Thoracic aorta (tissue), 2 donors: ENCODE measurements at regions not wholly inside any gene's neighbourhood (a gene's known extent, or its start where the extent isn't known, plus 50 kb on each side); places are given as distances from the start of the nearest gene placed in this dataset.

Source experiments
- ATAC-seq: fragments of 150-250 bp; one replicate; pipeline ENCODE4 v1.8.0; 2017; ENCODE audit warnings: low read depth; ENCODE audit not compliant: insufficient number of reproducible peaks, low FRiP score
- DNase-seq: peaks from one replicate; pipeline ENCODE4 v3.0.0-alpha.2; 2020; ENCODE audit warnings: low spot score
- H3K27ac ChIP-seq, 2 donors: fragments of 200-600 bp; sonication (generic); 1 replicate in 1 of 2; 2 replicates in 1 of 2; pipeline ENCODE4 v1.5.1; 2016; ENCODE audit warnings: mild to moderate bottlenecking in 2 of 2, moderate library complexity in 2 of 2
- H3K27me3 ChIP-seq: fragments of 200-600 bp; sonication (generic); replicated peaks from 2 replicates; pipeline ENCODE4 v1.6.0; 2016; ENCODE audit warnings: mild to moderate bottlenecking; ENCODE audit not compliant: insufficient read depth
- H3K36me3 ChIP-seq: fragments of 200-600 bp; sonication (generic); one replicate; pipeline ENCODE4 v1.5.1; 2016
- H3K4me1 ChIP-seq, 2 donors: fragments of 200-600 bp; sonication (generic); 1 replicate in 1 of 2; 2 replicates in 1 of 2; pipeline versions ENCODE4 v1.5.1 to v1.6.0; 2016; ENCODE audit warnings: low read depth in 2 of 2, mild to moderate bottlenecking in 1 of 2; ENCODE audit not compliant: control insufficient read depth in 1 of 2
- H3K4me3 ChIP-seq: fragments of 200-600 bp; sonication (generic); 2 replicates; pipeline ENCODE4 v1.5.1; 2016; ENCODE audit warnings: mild to moderate bottlenecking
- H3K9me3 ChIP-seq: fragments of 200-600 bp; sonication (generic); 2 replicates; pipeline ENCODE4 v1.5.1; 2016
- TF ChIP-seq, protein P1 (sequence below): fragments of 200-600 bp; sonication (generic); IDR thresholded peaks from one replicate; pipeline ENCODE4 v1.5.1; 2019; ENCODE audit warnings: antibody characterized with exemption

DNA sequence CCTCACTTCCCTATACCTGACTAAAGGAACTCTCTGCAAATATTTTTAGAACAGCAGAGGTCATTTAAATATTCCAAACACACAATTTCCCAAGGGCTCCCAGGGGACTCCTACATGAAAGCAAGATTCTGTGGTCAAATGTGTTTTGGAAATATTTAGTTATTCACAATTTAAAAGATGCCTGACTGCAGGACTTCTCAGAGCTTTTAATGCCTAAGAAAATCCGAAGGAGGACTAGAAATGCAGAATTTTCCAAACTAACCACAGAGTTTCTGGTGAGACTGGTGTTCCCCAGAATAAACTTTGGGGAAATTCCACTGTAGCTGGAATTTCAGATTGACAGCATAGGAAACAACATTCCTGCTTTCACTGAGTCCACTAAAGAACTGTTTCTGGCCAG, 84.8 kb upstream of the MAP1LC3B2 start:
- TF ChIP-seq, protein P1, sequence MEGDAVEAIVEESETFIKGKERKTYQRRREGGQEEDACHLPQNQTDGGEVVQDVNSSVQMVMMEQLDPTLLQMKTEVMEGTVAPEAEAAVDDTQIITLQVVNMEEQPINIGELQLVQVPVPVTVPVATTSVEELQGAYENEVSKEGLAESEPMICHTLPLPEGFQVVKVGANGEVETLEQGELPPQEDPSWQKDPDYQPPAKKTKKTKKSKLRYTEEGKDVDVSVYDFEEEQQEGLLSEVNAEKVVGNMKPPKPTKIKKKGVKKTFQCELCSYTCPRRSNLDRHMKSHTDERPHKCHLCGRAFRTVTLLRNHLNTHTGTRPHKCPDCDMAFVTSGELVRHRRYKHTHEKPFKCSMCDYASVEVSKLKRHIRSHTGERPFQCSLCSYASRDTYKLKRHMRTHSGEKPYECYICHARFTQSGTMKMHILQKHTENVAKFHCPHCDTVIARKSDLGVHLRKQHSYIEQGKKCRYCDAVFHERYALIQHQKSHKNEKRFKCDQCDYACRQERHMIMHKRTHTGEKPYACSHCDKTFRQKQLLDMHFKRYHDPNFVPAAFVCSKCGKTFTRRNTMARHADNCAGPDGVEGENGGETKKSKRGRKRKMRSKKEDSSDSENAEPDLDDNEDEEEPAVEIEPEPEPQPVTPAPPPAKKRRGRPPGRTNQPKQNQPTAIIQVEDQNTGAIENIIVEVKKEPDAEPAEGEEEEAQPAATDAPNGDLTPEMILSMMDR: no peak
- no peaks in the 10 kb centered on the region for H3K36me3 ChIP-seq
- H3K9me3 ChIP-seq: no peaks in the 10 kb centered on the region
- peaks cover 0 to 8% of the 10 kb centered on the region in 2 donors for H3K4me1 ChIP-seq
- no peak overlapping the region for H3K4me3 ChIP-seq
- DNase-seq: no peak
- no peak for ATAC-seq
- H3K27me3 ChIP-seq: no peaks in the 10 kb centered on the region
- H3K27ac ChIP-seq: no peak overlapping the region

DNA sequence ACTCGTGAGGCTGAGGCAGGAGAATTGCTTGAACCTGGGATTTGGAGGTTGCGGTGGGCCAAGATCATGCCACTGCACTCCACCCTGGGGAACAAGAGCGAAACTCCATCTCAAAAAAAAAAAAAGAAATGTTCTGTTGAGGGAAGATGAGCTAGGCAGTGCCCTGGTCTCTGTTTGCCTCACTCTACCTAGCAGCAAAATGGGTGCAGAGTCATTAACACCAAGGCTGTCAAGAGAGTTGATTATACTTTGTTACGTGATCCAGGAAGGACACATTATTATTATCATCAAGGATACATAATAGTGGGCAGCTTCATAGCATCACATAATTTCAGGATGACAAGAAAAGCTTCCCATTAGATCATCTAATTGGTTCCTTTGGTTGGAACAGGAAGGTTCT, 84.3 kb upstream of the MAP1LC3B2 start:
- no peak overlapping the region for H3K4me3 ChIP-seq
- TF ChIP-seq, protein P1: no peak
- no peak for DNase-seq
- no peaks in the 10 kb centered on the region for H3K9me3 ChIP-seq
- H3K27ac ChIP-seq: no peak overlapping the region
- no peaks in the 10 kb centered on the region for H3K27me3 ChIP-seq
- H3K4me1 ChIP-seq: peaks cover 0 to 8% of the 10 kb centered on the region in 2 donors
- no peaks in the 10 kb centered on the region for H3K36me3 ChIP-seq
- ATAC-seq: no peak

DNA sequence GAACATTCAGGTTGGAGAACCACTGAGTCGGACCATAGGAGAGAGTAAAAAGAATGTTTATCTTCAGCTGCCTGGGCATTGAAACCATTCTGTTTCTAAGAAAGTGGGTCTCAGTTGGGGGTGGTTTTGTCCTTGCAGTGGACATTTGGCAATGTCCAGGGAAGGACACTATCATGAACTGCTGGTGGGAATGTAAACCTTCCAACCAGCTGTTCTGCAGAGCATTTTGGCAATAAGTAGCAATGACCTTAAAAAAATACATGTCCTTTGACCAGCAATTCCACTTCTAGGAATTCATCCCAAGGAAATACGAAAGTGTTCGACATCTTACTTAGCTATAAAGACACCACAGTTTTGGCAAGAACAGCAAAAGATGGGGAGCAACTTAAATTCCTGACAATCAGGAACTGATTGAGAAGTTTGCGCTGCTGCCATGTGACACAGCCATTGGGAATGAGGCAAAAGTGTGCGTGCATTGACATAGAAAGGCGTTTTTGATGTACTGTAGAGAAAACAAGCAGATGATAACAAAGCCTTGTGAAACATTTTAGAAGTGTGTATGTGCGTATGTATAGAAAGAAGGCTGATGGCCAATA, 82.9 kb upstream of the MAP1LC3B2 start:
- Histone ChIP-seq H3K27me3 (no peaks in the 10 kb centered on the region), H3K36me3 (no peaks in the 10 kb centered on the region), H3K4me1 (peaks cover 0 to 6% of the 10 kb centered on the region in 2 donors), H3K4me3 (no peak overlapping the region), H3K9me3 (no peaks in the 10 kb centered on the region), H3K27ac (no peak overlapping the region)
- TF ChIP-seq, protein P1: no peak
- ATAC-seq: no peak
- DNase-seq: no peak

DNA sequence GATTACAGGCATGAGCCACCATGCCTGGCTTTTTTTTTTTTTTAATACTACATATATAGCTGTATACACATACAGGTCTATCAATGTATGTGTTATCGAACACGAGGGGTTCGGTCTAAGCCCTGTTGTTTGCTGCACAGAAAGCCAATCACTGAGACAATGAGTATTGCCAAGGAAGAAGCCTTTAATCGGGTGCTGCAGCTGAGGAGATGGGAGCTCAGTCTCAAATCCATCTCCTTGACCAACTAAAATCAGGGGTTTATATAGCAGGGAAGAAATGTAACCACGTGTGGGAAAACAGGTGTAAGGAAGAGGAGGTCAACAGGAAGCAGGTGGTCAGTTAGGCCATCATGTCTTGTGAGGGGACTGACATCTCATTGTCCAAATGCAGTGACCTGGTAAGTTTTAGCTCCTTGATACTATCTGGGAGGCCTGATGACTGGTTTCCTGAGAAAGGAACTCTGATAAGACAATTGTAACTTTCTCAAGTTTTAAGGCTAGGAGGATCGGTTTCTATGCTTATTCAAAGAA, 80.9 kb upstream of the MAP1LC3B2 start:
- H3K27ac ChIP-seq: no peak overlapping the region
- no peaks in the 10 kb centered on the region for H3K27me3 ChIP-seq
- no peaks in the 10 kb centered on the region for H3K36me3 ChIP-seq
- no peak for DNase-seq
- TF ChIP-seq, protein P1: no peak
- ATAC-seq: no peak
- no peaks in the 10 kb centered on the region for H3K4me1 ChIP-seq
- no peaks in the 10 kb centered on the region for H3K9me3 ChIP-seq
- H3K4me3 ChIP-seq: no peak overlapping the region

DNA sequence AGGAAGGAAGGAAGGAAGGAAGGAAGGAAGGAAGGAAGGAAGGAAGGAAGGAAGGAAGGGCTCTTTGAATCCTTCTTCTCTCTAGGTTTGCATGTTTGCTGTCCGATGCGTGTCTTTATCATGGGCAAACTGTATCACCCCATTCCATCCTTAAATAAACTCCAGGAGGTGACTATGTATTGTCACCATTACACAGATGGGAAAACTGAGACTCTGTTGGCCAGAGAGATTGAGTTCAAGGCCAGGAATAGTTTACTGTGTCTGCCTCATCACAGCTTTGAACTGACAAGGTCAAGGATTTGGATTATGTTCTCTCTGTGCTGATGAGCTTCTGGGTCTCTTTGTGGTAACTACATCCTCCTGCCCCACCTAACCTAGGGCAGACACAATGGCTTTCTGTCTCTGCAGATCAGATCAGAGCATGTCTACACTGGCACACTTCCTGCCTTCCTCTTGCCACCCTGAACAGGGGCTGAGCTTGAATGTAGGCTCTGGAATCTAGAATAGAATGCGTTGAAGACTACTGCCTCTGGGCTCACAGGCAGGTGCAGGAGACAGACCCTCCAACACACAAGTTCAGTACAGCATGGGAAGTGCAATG, 78.9 kb upstream of the MAP1LC3B2 start:
- no peak overlapping the region for H3K27ac ChIP-seq
- H3K36me3 ChIP-seq: no peaks in the 10 kb centered on the region
- no peaks in the 10 kb centered on the region for H3K9me3 ChIP-seq
- no peak for DNase-seq
- H3K4me3 ChIP-seq: no peak overlapping the region
- no peaks in the 10 kb centered on the region for H3K4me1 ChIP-seq
- H3K27me3 ChIP-seq: no peaks in the 10 kb centered on the region
- ATAC-seq: no peak
- TF ChIP-seq, protein P1: no peak
